Middle frontal gyrus (tissue), 1 donor: ENCODE measurements at regions not wholly inside any gene's neighbourhood (a gene's known extent, or its start where the extent isn't known, plus 50 kb on each side); places are given as distances from the start of the nearest gene placed in this dataset.

Experiments used
- DNase-seq: peaks from one replicate; pipeline ENCODE4 v3.0.0-alpha.2; 2015; ENCODE audit warnings: low spot score; ENCODE audit errors: extremely low spot score

- DNase-seq, result no peak
Observed at GRCh38 chr18:27899893-27900292, 277.0 kb downstream of the CDH2 start.

GRCh38 chr18:27894746-27895145, 282.2 kb downstream of the CDH2 start:
- DNase-seq, result no peak

GRCh38 chr18:27887711-27888495, 289.0 kb downstream of the CDH2 start:
- DNase-seq, result no peak

GRCh38 chr18:27887287-27887686, 289.6 kb downstream of the CDH2 start:
- DNase-seq, result no peak

GRCh38 chr18:27879540-27879939, 297.4 kb downstream of the CDH2 start:
- DNase-seq, result no peak

GRCh38 chr18:27871726-27872125, 305.2 kb downstream of the CDH2 start:
- DNase-seq, result no peak

GRCh38 chr18:27869735-27870134, 307.2 kb downstream of the CDH2 start:
- no peak for DNase-seq

DNA sequence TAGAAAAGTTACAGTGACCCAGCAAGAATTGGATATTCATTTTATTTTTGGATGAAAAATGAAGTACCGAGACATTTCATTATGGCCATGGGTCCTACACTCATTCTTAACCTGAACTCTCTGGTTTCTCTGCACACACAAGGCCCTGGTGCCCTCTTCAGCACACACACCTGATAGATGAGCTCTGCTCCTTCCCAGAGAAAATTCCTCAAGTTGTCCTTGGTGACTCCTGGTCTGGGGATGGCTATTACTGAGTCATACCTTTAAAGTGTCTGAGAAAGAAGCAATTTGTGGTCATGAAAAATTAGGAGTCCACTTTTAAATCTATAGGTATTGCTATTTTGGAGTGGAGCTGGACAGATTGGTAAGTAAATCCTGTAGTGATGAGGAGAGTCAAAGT, 311.5 kb downstream of the CDH2 start:
- DNase-seq, result no peak

DNA sequence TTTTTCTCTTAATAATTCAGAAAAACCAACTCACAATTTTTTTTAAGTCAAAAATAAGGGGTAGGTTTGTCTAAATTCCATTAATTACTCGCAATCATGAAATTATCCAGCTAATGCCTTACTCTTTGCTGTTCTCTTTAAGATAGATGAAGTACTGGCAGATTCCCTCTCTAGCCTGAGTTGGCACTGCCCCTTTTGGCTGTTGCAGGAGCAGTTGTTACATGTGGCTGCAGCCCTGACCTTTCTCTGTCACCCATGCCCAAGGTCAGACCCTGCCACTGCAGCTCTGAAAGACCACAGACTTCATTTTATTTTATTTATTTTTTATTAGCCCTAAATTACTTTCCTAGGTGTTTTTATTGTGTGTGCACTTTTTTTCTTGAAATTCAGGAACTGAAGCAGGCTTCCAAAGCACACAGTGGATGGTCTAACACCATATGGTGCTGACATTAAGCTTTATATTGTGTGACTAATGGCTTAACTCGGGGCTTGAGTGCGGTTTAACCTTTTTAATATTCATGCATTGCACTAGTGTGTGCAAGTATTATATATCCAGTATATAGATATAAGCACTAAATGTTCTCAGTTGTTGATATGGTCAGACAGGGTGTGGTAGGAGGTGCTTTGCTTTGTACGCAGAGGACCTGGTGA, 313.0 kb downstream of the CDH2 start:
- DNase-seq, result no peak

- DNase-seq, result no peak
Observed at GRCh38 chr18:27862041-27862682, 314.8 kb downstream of the CDH2 start.

DNA sequence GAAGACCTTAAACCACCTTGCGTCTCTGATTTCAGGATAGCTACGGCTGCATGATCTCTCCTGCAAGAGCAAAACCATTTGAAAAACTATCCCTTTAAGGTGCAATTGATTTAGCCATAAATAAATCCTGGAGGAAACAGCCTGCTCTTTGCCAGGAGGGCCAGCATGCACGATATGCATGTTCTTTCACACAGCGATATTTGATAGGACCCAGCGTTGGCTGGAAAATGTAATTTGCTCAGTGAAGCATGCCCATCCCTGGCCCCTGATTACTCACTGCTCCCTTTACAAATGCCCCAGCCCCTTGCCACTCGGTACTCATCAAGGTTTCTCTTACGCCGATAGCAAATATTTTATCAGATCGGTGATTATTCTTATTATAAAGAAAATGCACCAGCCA, 315.4 kb downstream of the CDH2 start:
- no peak for DNase-seq

DNA sequence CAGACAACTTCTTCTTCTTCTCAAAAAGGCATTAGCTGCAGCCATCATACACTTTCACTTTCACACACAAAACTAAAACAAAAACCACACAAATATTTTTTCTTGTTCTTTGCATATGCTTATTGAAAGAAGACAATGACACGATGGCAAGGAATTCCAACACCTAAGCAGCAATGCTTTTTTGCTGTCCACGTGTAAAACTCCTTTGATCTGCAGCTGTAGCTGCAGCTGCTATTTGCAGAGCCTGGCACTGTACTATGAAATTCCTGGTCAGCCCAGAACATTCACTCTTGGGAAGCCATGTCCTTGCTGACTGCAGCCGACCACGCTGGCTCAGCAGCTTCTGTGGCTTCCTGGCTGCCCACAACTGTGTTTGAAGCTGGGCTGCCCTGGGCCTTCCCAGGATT, 316.2 kb downstream of the CDH2 start:
- DNase-seq, result no peak

GRCh38 chr18:27860011-27860410, 316.9 kb downstream of the CDH2 start:
- DNase-seq, result no peak

DNA sequence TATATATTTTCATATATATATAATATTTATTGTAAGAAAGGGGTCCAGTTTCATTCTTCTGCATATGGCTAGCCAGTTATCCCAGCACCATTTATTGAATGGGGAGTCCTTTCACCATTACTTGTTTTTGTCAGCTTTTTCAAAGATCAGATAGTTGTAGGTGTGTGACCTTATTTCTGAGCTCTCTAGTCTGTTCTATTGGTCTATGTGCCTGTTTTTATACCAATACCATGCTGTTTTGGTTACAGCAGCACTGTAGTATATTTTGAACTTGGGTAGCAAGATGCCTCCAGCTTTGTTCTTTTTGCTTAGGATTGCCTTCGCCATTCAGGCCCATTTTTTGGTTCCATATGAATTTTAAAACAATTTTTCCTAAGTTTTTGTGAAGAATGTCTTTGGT, 320.1 kb downstream of the CDH2 start:
- no peak for DNase-seq

- peak; percentile 28 for DNase-seq
Observed at GRCh38 chr18:27855486-27855885, 321.4 kb downstream of the CDH2 start.

- no peak for DNase-seq
Observed at GRCh38 chr18:27854631-27855030, 322.3 kb downstream of the CDH2 start.

DNA sequence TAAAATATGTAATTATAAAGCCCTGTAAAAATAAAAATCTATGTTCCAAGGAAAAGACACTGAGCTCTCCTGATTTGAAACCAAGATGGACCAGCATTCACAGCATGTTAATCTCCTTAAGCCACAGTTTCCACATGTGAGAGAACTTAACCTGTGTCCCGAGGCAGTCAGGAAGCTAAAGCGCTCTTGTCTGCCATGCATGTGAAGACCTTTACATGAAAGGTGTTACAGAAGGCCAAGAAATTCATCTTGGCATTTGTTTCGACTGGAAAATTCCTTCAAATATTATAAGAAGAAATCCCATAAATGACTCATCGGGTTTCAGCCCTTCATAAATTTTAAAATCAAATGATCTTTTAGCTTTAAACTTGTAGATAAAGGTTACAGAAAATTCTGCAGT, 328.6 kb downstream of the CDH2 start:
- DNase-seq, result no peak

DNA sequence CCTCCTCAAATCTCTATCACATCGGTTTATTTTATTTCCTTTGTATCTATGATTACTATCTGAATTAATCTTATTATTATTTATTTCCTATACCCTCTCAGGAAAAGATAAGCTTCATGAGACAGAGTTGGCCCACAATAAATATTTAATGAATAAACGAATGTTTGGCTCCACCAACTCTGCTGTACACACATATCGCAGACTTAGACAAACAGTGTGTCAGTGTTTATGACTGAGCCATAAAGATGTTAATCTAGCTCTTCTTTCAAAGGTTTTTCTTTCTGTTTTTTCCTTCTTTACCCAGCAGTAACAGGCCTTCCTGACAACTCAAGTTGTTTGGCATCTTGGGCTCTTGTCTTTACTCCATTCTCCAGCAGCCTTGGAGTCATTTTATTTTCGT, 329.5 kb downstream of the CDH2 start:
- DNase-seq, result no peak

DNA sequence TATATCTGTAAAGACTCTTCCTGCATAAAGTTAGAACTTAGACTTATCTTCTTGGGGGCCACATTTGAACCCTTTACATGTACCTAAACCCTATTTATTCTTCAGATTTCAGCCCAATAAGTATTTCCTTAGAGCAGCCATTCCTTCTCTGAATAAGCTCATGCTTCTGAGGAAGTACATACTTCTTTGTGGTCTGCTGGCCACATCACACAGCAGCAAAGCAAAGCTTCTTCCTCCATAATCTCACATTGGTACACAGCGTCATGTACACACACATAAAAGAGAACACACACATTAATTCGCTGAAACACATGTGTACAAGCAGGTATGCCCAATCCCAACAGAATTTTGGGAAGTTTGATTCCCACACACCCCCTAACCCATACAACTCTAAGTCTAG, 331.0 kb downstream of the CDH2 start:
- DNase-seq, result no peak

DNA sequence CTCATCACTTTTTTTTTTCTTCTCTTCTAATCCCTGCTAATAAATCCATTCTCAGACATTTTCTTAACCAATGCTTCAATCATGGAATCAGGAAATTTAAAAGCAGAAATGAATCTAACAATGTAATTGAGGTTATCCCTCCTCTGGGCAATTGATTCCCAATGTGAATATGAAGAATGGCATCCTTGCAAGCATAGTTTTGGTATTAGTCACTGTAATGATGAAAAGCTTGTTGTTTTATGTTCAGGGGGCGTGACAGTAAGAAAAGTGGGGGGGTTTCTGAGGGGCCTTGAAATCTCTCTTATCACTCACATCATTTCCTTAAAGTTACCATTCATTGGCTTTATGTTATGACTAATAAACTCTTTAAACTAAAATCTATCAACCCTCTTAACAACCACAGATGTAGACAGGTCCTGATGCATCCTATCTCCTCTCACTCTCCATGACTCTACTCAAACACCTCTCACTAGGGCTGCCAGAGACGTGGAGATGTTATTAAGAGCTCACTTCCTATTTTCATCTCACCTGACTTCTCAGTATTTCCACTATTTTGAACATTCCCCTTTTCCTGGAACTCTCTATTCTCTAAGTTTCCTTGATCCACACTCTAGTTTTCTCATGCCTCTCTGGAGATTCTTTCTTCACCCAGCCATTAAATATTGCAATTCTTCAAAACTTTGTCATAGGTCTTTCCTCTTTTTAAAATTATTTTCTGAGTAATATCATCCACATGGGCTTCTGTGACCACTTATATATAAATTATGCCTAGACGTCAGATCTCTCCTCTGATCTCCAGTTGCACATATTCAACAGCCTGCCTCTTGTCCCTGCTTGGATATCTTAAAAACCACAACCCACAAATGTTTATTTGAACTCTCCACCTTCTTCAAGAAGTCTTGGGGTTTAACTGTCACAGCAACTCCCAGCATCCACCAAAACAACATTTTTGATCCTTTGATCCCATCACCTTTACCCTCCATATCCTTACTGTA, 332.9 kb downstream of the CDH2 start:
- no peak for DNase-seq

DNA sequence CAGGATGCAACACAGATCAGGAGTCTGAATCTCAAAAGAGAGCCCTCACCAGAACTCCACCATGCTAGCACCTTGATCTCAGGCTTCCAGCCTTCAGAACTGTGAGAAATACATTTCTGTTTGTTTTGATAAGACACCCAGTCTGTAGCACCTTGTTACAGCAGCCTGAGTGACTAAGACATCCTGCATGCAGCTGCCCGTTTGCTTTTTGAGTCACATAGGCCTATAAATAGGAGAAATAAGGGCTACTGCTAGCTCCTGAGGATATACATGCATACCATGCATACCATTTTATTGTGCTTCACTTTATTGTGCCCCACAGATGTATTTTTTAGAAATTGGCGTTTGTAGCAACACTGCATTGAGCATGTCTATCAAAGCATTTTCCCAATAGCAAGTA, 337.8 kb downstream of the CDH2 start:
- no peak for DNase-seq
